ENCODE measurements at regions not wholly inside any gene's neighbourhood (a gene's known extent, or its start where the extent isn't known, plus 50 kb on each side); places are given as distances from the start of the nearest gene placed in this dataset.

DNA sequence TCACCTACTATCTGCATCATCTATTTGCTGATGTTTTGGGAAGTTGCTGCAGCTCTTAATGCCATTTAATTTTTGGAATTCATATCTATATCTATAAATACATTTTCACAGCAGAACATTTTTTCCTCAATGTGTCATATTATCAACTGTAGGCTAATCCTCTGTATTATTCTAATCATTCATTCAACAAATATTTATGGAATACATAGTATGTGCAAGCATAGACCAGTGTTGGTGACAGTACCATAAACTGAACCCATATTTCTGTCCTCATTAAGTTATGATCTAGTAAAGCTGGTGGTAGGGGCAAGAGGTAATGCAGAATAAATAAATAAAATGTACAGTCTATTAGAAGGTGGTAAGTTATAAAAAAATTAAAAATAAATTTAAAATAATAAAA, 585.3 kb upstream of the BCHE start:
- Mint-ChIP-seq H3K9me3 (ENCODE audit: unreplicated experiment) (no peaks in the 10 kb centered on the region), H3K27ac (ENCODE audit: unreplicated experiment) (no peak overlapping the region), H3K4me3 (ENCODE audit: unreplicated experiment) (no peak overlapping the region), H3K27me3 (ENCODE audit: unreplicated experiment) (no peaks in the 10 kb centered on the region), H3K36me3 (ENCODE audit: low read depth, unreplicated experiment) (no peaks in the 10 kb centered on the region), H3K4me1 (ENCODE audit: unreplicated experiment) (no peaks in the 10 kb centered on the region)
- no peak for DNase-seq (ENCODE audit: low spot score)
- TF ChIP-seq, protein P1, sequence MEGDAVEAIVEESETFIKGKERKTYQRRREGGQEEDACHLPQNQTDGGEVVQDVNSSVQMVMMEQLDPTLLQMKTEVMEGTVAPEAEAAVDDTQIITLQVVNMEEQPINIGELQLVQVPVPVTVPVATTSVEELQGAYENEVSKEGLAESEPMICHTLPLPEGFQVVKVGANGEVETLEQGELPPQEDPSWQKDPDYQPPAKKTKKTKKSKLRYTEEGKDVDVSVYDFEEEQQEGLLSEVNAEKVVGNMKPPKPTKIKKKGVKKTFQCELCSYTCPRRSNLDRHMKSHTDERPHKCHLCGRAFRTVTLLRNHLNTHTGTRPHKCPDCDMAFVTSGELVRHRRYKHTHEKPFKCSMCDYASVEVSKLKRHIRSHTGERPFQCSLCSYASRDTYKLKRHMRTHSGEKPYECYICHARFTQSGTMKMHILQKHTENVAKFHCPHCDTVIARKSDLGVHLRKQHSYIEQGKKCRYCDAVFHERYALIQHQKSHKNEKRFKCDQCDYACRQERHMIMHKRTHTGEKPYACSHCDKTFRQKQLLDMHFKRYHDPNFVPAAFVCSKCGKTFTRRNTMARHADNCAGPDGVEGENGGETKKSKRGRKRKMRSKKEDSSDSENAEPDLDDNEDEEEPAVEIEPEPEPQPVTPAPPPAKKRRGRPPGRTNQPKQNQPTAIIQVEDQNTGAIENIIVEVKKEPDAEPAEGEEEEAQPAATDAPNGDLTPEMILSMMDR (IDR thresholded peaks at IDR 0.05; ENCODE audit: unreplicated experiment) = no peak

DNA sequence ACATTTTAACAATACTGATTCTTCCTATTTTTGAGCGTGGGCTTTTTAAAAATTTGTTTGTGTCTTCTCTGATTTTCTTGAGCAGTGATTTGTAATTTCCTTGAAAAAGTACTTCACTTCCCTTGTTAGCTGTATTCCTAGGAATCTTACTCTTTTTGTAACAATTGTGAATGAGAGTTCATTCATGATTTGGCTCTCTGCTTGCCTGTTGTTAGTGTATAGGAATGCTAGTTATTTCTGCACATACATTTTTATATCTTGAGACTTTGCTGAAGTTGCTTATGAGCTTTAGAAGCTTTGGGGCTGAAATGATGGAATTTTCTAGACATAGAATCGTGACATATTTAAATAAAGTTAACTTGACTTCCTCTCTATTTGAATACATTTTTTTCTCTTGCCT, 582.8 kb upstream of the BCHE start:
- Mint-ChIP-seq H3K27me3 (ENCODE audit: unreplicated experiment) (no peaks in the 10 kb centered on the region), H3K4me1 (ENCODE audit: unreplicated experiment) (no peaks in the 10 kb centered on the region), H3K36me3 (ENCODE audit: low read depth, unreplicated experiment) (no peaks in the 10 kb centered on the region), H3K9me3 (ENCODE audit: unreplicated experiment) (no peaks in the 10 kb centered on the region), H3K27ac (ENCODE audit: unreplicated experiment) (no peak overlapping the region), H3K4me3 (ENCODE audit: unreplicated experiment) (no peak overlapping the region)
- no peak for DNase-seq (ENCODE audit: low spot score)
- TF ChIP-seq, protein P1 (IDR thresholded peaks at IDR 0.05; ENCODE audit: unreplicated experiment) = no peak

DNA sequence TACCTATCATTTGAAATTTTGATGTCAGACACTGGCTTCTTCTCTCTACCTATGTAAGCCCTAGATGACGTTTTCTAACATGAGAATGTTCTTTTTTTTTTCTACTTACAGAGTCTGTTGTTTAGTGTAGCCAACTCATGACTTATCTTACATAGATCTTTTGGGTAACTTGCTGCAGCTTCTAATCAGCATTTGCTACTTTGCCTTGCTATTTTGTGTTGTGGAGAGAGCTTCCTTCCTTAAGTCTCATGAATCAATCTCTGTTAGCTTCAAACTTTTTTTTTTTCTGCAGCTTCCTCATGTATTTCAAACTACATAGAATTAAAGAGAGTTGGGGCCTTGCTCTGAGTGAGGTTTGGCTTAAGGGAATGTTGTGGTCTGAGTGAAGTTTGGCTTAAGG, 568.7 kb upstream of the BCHE start:
- Mint-ChIP-seq H3K27ac (ENCODE audit: unreplicated experiment) (no peak overlapping the region), H3K4me1 (ENCODE audit: unreplicated experiment) (no peaks in the 10 kb centered on the region), H3K9me3 (ENCODE audit: unreplicated experiment) (no peaks in the 10 kb centered on the region), H3K4me3 (ENCODE audit: unreplicated experiment) (no peak overlapping the region), H3K27me3 (ENCODE audit: unreplicated experiment) (no peaks in the 10 kb centered on the region), H3K36me3 (ENCODE audit: low read depth, unreplicated experiment) (no peaks in the 10 kb centered on the region)
- TF ChIP-seq, protein P1 (IDR thresholded peaks at IDR 0.05; ENCODE audit: unreplicated experiment) = no peak
- DNase-seq (ENCODE audit: low spot score) = no peak

DNA sequence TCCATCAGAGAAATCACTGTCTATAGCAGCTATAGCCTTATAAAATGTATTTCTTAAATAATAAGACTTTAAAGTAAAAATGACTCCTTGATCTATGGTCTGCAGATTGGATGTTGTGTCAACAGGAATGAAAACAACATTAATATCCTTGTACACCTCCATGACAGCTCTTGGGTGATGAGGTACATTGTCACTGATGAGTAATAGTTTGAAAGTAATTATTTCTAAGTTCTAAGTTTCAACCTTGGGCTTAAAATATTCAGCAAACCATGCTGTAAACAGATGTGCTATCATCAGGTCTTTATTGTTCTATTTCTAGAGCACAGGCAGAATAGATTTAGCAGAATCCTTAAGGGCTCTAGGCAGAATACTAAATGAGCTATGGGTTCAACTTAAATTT, 568.2 kb upstream of the BCHE start:
- H3K9me3 Mint-ChIP-seq (ENCODE audit: unreplicated experiment) = no peaks in the 10 kb centered on the region
- H3K27ac Mint-ChIP-seq (ENCODE audit: unreplicated experiment) = no peak overlapping the region
- no peaks in the 10 kb centered on the region for H3K27me3 Mint-ChIP-seq (ENCODE audit: unreplicated experiment)
- no peaks in the 10 kb centered on the region for H3K4me1 Mint-ChIP-seq (ENCODE audit: unreplicated experiment)
- DNase-seq (ENCODE audit: low spot score) = no peak
- TF ChIP-seq, protein P1 (IDR thresholded peaks at IDR 0.05; ENCODE audit: unreplicated experiment) = no peak
- H3K4me3 Mint-ChIP-seq (ENCODE audit: unreplicated experiment) = no peak overlapping the region
- H3K36me3 Mint-ChIP-seq (ENCODE audit: low read depth, unreplicated experiment) = no peaks in the 10 kb centered on the region

DNA sequence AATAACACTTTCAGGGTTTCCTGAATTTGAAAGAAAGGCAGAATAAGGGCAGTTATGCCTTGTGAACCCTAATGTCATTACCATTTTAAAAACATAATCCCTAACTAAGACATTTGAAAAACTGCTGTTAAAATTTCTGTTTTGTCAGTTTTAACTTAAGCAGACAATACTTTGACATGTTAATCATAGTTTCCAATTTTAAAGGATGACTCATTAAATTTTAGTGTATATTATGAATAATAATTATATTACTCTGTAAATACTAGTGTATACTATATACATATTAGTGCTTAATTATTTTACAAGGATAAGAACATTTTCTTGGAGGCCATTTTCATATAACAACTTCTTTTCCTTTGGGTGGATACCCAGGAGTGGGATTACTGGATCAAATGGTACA, 553.1 kb upstream of the BCHE start:
- Mint-ChIP-seq H3K27ac (ENCODE audit: unreplicated experiment) (no peak overlapping the region), H3K4me3 (ENCODE audit: unreplicated experiment) (no peak overlapping the region), H3K36me3 (ENCODE audit: low read depth, unreplicated experiment) (no peaks in the 10 kb centered on the region), H3K4me1 (ENCODE audit: unreplicated experiment) (no peaks in the 10 kb centered on the region), H3K9me3 (ENCODE audit: unreplicated experiment) (no peaks in the 10 kb centered on the region), H3K27me3 (ENCODE audit: unreplicated experiment) (no peaks in the 10 kb centered on the region)
- TF ChIP-seq, protein P1 (IDR thresholded peaks at IDR 0.05; ENCODE audit: unreplicated experiment) = no peak
- DNase-seq (ENCODE audit: low spot score) = no peak

Measured in endothelial cell (in vitro differentiated cells).